GM18870 (cell line): ENCODE measurements at regions not wholly inside any gene's neighbourhood (a gene's known extent, or its start where the extent isn't known, plus 50 kb on each side); places are given as distances from the start of the nearest gene placed in this dataset.

ENCODE experiments used
- ATAC-seq: cut with Tn5 transposase; IDR thresholded peaks from one replicate; pipeline ENCODE4 v1.9.1; 2021; ENCODE audit warnings: moderate library complexity; ENCODE audit not compliant: unreplicated experiment

- no peak for ATAC-seq
These were observed 127.7 kb downstream of the DMRTA2 start for GRCh38 chr1:50295566-50295965.

- ATAC-seq = no peak
These were observed 131.0 kb downstream of the DMRTA2 start for GRCh38 chr1:50292276-50292675.

GRCh38 chr1:50289495-50289894 is 133.7 kb downstream of the DMRTA2 start:
- peak; percentile 68 for ATAC-seq

GRCh38 chr1:50285994-50286393 is 137.2 kb downstream of the DMRTA2 start:
- ATAC-seq = no peak

- ATAC-seq = no peak
These were observed 143.5 kb downstream of the DMRTA2 start for GRCh38 chr1:50279622-50280330.

GRCh38 chr1:50278961-50279360 is 144.3 kb downstream of the DMRTA2 start:
- ATAC-seq = no peak

GRCh38 chr1:50278410-50278809 is 144.8 kb downstream of the DMRTA2 start:
- ATAC-seq = no peak

GRCh38 chr1:50275566-50275965 is 147.7 kb downstream of the DMRTA2 start:
- ATAC-seq = no peak

GRCh38 chr1:50272912-50273311 is 150.3 kb downstream of the DMRTA2 start:
- ATAC-seq = no peak

GRCh38 chr1:50271968-50272578 is 151.2 kb downstream of the DMRTA2 start:
- peak; percentile 67 for ATAC-seq

- no peak for ATAC-seq
These were observed 151.9 kb downstream of the DMRTA2 start for GRCh38 chr1:50271337-50271736.

GRCh38 chr1:50270926-50271325 is 152.3 kb downstream of the DMRTA2 start:
- ATAC-seq = no peak

- no peak for ATAC-seq
These were observed 155.2 kb downstream of the DMRTA2 start for GRCh38 chr1:50268049-50268448.

- ATAC-seq = no peak
These were observed 156.7 kb downstream of the DMRTA2 start for GRCh38 chr1:50266509-50266908.

GRCh38 chr1:50265790-50266314 is 157.1 kb downstream of the ELAVL4 start:
- ATAC-seq = no peak

- no peak for ATAC-seq
These were observed 155.9 kb downstream of the ELAVL4 start for GRCh38 chr1:50264590-50264989.

GRCh38 chr1:50262436-50262835 is 153.7 kb downstream of the ELAVL4 start:
- no peak for ATAC-seq

GRCh38 chr1:50261951-50262350 is 153.2 kb downstream of the ELAVL4 start:
- ATAC-seq = no peak

- ATAC-seq = no peak
These were observed 149.4 kb downstream of the ELAVL4 start for GRCh38 chr1:50257940-50258685.

- no peak for ATAC-seq
These were observed 148.3 kb downstream of the ELAVL4 start for GRCh38 chr1:50257029-50257428.
